Neuronal stem cell (in vitro differentiated cells): ENCODE measurements at regions not wholly inside any gene's neighbourhood (a gene's known extent, or its start where the extent isn't known, plus 50 kb on each side); places are given as distances from the start of the nearest gene placed in this dataset.

Source experiments
- DNase-seq: peaks from one replicate; pipeline ENCODE4 v3.0.0-alpha.2; 2013; ENCODE audit warnings: low spot score
- H2AFZ ChIP-seq: one replicate; pipeline ENCODE4 v1.6.1; 2013; ENCODE audit warnings: mild to moderate bottlenecking, low read length, inconsistent platforms
- H2AK5ac ChIP-seq: 2 replicates; pipeline ENCODE4 v1.6.1; 2013; ENCODE audit warnings: low read depth, mild to moderate bottlenecking, inconsistent platforms, low read length, moderate library complexity, mixed read lengths
- H2BK120ac ChIP-seq: 2 replicates; pipeline ENCODE4 v1.6.1; 2013; ENCODE audit warnings: low read depth, mild to moderate bottlenecking, inconsistent platforms, low read length, moderate library complexity, mixed read lengths
- H2BK12ac ChIP-seq: one replicate; pipeline ENCODE4 v1.6.1; 2013; ENCODE audit warnings: low read length, inconsistent platforms
- H2BK15ac ChIP-seq: 2 replicates; pipeline ENCODE4 v1.6.1; 2013; ENCODE audit warnings: mild to moderate bottlenecking, low read length, inconsistent platforms, mixed read lengths
- H2BK5ac ChIP-seq: one replicate; pipeline ENCODE4 v1.6.1; 2013; ENCODE audit warnings: inconsistent platforms, mild to moderate bottlenecking, low read length, moderate library complexity
- H3K14ac ChIP-seq: one replicate; pipeline ENCODE4 v1.6.1; 2013; ENCODE audit warnings: low read length, inconsistent platforms
- H3K18ac ChIP-seq: 2 replicates; pipeline ENCODE4 v1.6.1; 2013; ENCODE audit warnings: low read length, inconsistent platforms
- H3K23ac ChIP-seq: 2 replicates; pipeline ENCODE4 v1.6.1; 2013; ENCODE audit warnings: low read depth, mild to moderate bottlenecking, mixed read lengths, low read length, inconsistent platforms; ENCODE audit not compliant: poor library complexity
- H3K27ac ChIP-seq: replicated peaks from 3 replicates; pipeline ENCODE4 v1.5.1; 2013; ENCODE audit warnings: low read length, inconsistent platforms
- H3K27me3 ChIP-seq, 3 experiments: 2 replicates each; pipeline ENCODE4 v1.6.1; 2013; ENCODE audit warnings: low read length in 3 of 3, mild to moderate bottlenecking in 2 of 3, inconsistent platforms in 1 of 3, low read depth in 1 of 3, mixed read lengths in 1 of 3, moderate library complexity in 1 of 3; ENCODE audit not compliant: control insufficient read depth in 3 of 3, insufficient read depth in 3 of 3
- H3K36me3 ChIP-seq, 2 donors: replicated peaks in 1 of 2; 2 replicates each; pipeline ENCODE4 v1.6.1; 2013; ENCODE audit warnings: low read length in 2 of 2; ENCODE audit not compliant: control insufficient read depth in 2 of 2, insufficient read depth in 2 of 2
- H3K4ac ChIP-seq: 2 replicates; pipeline ENCODE4 v1.6.1; 2013; ENCODE audit warnings: inconsistent platforms, mild to moderate bottlenecking, low read length, moderate library complexity
- H3K4me1 ChIP-seq, 2 donors: 1 replicate in 1 of 2; 2 replicates in 1 of 2; pipeline ENCODE4 v1.6.1; 2013; ENCODE audit warnings: low read length in 2 of 2, low read depth in 1 of 2; ENCODE audit not compliant: control insufficient read depth in 2 of 2, insufficient read depth in 1 of 2
- H3K4me2 ChIP-seq: one replicate; pipeline ENCODE4 v1.6.1; 2013; ENCODE audit warnings: mild to moderate bottlenecking, low read length, inconsistent platforms; ENCODE audit not compliant: insufficient read depth, poor library complexity, severe bottlenecking
- H3K4me3 ChIP-seq, 2 donors: 2 replicates each; pipeline ENCODE4 v1.5.1; 2013; ENCODE audit warnings: low read length in 2 of 2, mild to moderate bottlenecking in 2 of 2, inconsistent platforms in 1 of 2, moderate library complexity in 1 of 2
- H3K79me1 ChIP-seq: one replicate; pipeline ENCODE4 v1.6.1; 2013; ENCODE audit warnings: low read depth, mild to moderate bottlenecking, inconsistent platforms, low read length, moderate library complexity
- H3K9ac ChIP-seq: one replicate; pipeline ENCODE4 v1.6.1; 2013; ENCODE audit warnings: mild to moderate bottlenecking, low read depth, low read length, inconsistent platforms; ENCODE audit not compliant: poor library complexity
- H3K9me3 ChIP-seq, 2 donors: replicated peaks in 1 of 2; 2 replicates each; pipeline versions ENCODE3 to v1.6.1; 2013; ENCODE audit warnings: low read length in 2 of 2, mild to moderate bottlenecking in 2 of 2, inconsistent platforms in 1 of 2, low read depth in 1 of 2, mixed read lengths in 1 of 2, moderate library complexity in 1 of 2; ENCODE audit not compliant: control insufficient read depth in 2 of 2, insufficient read depth in 1 of 2
- H4K8ac ChIP-seq: one replicate; pipeline ENCODE4 v1.6.1; 2013; ENCODE audit warnings: low read depth, mild to moderate bottlenecking, inconsistent platforms, low read length, moderate library complexity
- H4K91ac ChIP-seq: one replicate; pipeline ENCODE4 v1.6.1; 2013; ENCODE audit warnings: low read length, low read depth, mild to moderate bottlenecking, inconsistent platforms; ENCODE audit not compliant: poor library complexity
- WGBS, 2 donors: extraction: QIAGEN DNeasy Blood & Tissue Kit; methylation state at CpG; one replicate each; pipeline ENCODE4 v1.1.7; 2013; ENCODE audit warnings: missing lambda C conversion rate in 2 of 2, mixed read lengths in 1 of 2; ENCODE audit not compliant: insufficient read length in 2 of 2, insufficient replicate concordance in 1 of 2; ENCODE audit errors: extremely low coverage in 2 of 2; 5-methylcytosine and 5-hydroxymethylcytosine counted together

DNA sequence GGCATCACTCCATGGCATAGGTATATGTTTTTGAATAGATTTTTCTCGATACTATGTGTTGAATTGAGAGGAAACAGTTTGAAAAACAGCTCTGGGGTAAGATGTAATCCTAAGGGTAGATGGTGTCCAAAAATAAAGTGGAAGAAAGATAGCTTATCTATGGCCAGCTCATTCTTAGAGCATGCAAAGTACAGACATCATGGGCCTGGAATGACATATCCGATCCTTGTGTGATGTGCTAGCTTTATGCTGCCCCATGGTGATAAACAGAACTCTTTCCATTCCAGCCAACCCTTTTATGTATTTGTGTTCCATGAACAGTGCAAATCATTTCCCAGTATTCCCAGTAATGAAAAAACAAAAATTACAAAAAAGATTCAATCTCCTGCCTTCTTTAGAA lies 390.2 kb upstream of the NXPH2 start:
- Histone ChIP-seq H3K79me1 (no peaks in the 10 kb centered on the region), H3K18ac (no peak overlapping the region), H3K9ac (no peak overlapping the region), H3K27me3 (no peaks in the 10 kb centered on the region), H3K14ac (no peak overlapping the region), H2BK120ac (no peak overlapping the region), H3K4me2 (no peak overlapping the region), H2BK15ac (no peak overlapping the region), H2AFZ (no peak overlapping the region), H2BK5ac (no peak overlapping the region), H4K8ac (no peak overlapping the region), H3K4me1 (no peaks in the 10 kb centered on the region), H3K4me3 (no peak overlapping the region), H4K91ac (no peak overlapping the region), H3K27ac (no peak overlapping the region), H3K4ac (no peak overlapping the region), H3K36me3 (no peaks in the 10 kb centered on the region), H2BK12ac (no peak overlapping the region), H2AK5ac (no peak overlapping the region), H3K23ac (no peak overlapping the region), H3K9me3 (no peaks in the 10 kb centered on the region)
- WGBS, 2 donors = no CpG with 5 or more reads among the region's 2 CpGs
- DNase-seq = no peak

DNA sequence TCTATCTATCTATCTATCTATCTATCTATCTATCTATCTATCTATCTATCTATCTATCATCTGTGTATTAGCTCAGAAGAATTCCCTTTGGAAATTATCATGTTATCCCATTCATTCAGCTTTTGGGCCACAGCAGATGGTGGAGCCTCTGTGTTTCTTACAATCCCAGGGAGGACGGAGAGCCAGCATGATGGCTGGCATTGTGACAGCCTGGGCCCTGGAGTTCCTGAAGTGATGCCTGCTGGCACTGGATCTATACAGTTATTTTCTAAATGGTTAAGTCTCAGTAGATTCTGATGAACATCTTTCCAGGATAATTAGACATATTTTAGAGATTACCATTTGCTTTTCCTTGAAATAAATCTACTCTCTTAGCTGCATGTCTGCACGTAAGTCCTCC lies 385.4 kb upstream of the NXPH2 start:
- H3K4me1 ChIP-seq = no peaks in the 10 kb centered on the region
- no peak overlapping the region for H2BK5ac ChIP-seq
- no peak overlapping the region for H3K4me2 ChIP-seq
- no peak overlapping the region for H3K27ac ChIP-seq
- H3K36me3 ChIP-seq = no peaks in the 10 kb centered on the region
- WGBS, 2 donors = no CpG with 5 or more reads among the region's 2 CpGs
- no peak overlapping the region for H3K4me3 ChIP-seq
- no peak overlapping the region for H3K4ac ChIP-seq
- H3K79me1 ChIP-seq = no peaks in the 10 kb centered on the region
- H3K14ac ChIP-seq = no peak overlapping the region
- H2BK12ac ChIP-seq = no peak overlapping the region
- H3K9ac ChIP-seq = no peak overlapping the region
- H2BK15ac ChIP-seq = no peak overlapping the region
- H3K18ac ChIP-seq = no peak overlapping the region
- H3K23ac ChIP-seq = no peak overlapping the region
- H3K9me3 ChIP-seq = no peaks in the 10 kb centered on the region
- H2BK120ac ChIP-seq = no peak overlapping the region
- no peak overlapping the region for H4K8ac ChIP-seq
- no peak for DNase-seq
- no peak overlapping the region for H2AFZ ChIP-seq
- no peak overlapping the region for H2AK5ac ChIP-seq
- H3K27me3 ChIP-seq = no peaks in the 10 kb centered on the region
- no peak overlapping the region for H4K91ac ChIP-seq

DNA sequence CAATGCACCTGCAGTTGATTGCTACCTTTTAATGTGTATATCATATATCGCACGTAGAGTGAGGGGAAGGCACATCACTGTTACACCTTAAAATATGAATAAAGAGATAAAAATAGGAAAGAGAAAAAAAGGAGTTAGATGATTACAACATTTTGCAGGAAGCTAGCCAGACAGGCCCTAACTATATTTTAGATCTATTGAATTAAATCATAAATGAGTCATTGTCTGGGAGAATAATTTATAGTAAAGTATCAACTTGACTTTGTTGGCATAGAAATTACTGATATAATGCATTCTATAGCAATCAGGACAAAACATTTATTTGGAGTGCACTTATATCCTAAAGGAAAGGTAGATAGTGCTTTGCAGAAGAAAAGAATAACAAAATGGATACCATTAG lies 384.9 kb upstream of the NXPH2 start:
- H3K9ac ChIP-seq = no peak overlapping the region
- H4K91ac ChIP-seq = no peak overlapping the region
- H3K9me3 ChIP-seq = no peaks in the 10 kb centered on the region
- H4K8ac ChIP-seq = no peak overlapping the region
- H3K27me3 ChIP-seq = no peaks in the 10 kb centered on the region
- no peaks in the 10 kb centered on the region for H3K4me1 ChIP-seq
- H3K4me2 ChIP-seq = no peak overlapping the region
- no peaks in the 10 kb centered on the region for H3K36me3 ChIP-seq
- no peak overlapping the region for H2BK15ac ChIP-seq
- no peak overlapping the region for H2AK5ac ChIP-seq
- H3K27ac ChIP-seq = no peak overlapping the region
- no peak overlapping the region for H3K4me3 ChIP-seq
- H2BK5ac ChIP-seq = no peak overlapping the region
- no peak for DNase-seq
- H3K4ac ChIP-seq = no peak overlapping the region
- H3K79me1 ChIP-seq = no peaks in the 10 kb centered on the region
- no peak overlapping the region for H2BK120ac ChIP-seq
- no peak overlapping the region for H2AFZ ChIP-seq
- no peak overlapping the region for H3K14ac ChIP-seq
- no CpG with 5 or more reads among the region's 2 CpGs for WGBS, 2 donors
- H3K18ac ChIP-seq = no peak overlapping the region
- H2BK12ac ChIP-seq = no peak overlapping the region
- no peak overlapping the region for H3K23ac ChIP-seq

DNA sequence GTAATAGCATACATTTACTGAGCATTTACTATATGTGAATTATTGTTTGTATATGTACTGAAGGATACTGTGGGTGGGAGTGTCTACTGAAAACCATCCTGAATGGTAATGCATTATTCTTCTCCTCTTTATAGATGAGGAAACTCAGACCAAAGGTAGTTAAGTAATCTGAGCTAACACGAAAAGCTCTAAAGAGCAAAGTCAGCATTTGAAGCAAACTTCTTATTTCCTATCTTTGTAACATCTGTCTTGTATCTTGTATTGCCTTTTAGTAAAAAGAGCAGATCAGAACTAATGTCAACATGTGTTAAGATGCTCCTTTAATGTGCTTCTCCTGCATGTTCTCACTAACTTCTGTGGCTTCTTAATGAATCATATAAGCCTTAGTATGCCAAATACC lies 382.8 kb upstream of the NXPH2 start:
- WGBS, 2 donors = no CpG with 5 or more reads among the region's 1 CpG
- H3K9me3 ChIP-seq = no peaks in the 10 kb centered on the region
- no peak overlapping the region for H3K4me3 ChIP-seq
- H3K4ac ChIP-seq = no peak overlapping the region
- no peak overlapping the region for H2BK120ac ChIP-seq
- H3K27ac ChIP-seq = no peak overlapping the region
- no peaks in the 10 kb centered on the region for H3K4me1 ChIP-seq
- H2AFZ ChIP-seq = no peak overlapping the region
- H3K4me2 ChIP-seq = no peak overlapping the region
- no peaks in the 10 kb centered on the region for H3K36me3 ChIP-seq
- H3K23ac ChIP-seq = no peak overlapping the region
- no peak overlapping the region for H2BK12ac ChIP-seq
- H2AK5ac ChIP-seq = no peak overlapping the region
- no peak overlapping the region for H3K9ac ChIP-seq
- no peak overlapping the region for H3K18ac ChIP-seq
- H3K27me3 ChIP-seq = no peaks in the 10 kb centered on the region
- H2BK15ac ChIP-seq = no peak overlapping the region
- H4K8ac ChIP-seq = no peak overlapping the region
- H3K14ac ChIP-seq = no peak overlapping the region
- H3K79me1 ChIP-seq = no peaks in the 10 kb centered on the region
- no peak for DNase-seq
- no peak overlapping the region for H2BK5ac ChIP-seq
- no peak overlapping the region for H4K91ac ChIP-seq
